ENCODE measurements at regions not wholly inside any gene's neighbourhood (a gene's known extent, or its start where the extent isn't known, plus 50 kb on each side); places are given as distances from the start of the nearest gene placed in this dataset.
"Not testable (repeated sequence)": the region's sequence is repeated elsewhere in the genome, so short reads cannot be mapped to it uniquely, and the experiment has no call there.

DNA sequence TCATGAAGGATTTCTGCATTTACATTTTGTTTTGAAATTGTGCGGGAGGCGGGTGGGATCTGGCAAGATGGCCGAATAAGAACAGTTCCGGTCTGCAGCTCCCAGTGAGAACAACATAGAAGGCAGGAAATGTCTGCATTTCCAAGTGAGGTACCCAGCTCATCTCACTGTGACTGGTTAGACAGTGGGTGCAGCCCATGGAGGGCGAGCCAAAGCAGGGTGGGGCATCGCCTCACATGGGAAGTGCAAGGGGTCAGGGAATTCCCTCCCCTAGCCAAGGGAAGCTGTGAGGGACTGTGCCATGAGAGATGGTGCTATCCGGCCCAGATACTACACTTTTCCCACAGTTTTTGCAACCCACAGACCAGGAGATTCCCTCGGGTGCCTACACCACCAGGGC, 215.0 kb upstream of the USP24 start:
- not testable (repeated sequence) for DNase-seq (ENCODE audit: low read depth)

DNA sequence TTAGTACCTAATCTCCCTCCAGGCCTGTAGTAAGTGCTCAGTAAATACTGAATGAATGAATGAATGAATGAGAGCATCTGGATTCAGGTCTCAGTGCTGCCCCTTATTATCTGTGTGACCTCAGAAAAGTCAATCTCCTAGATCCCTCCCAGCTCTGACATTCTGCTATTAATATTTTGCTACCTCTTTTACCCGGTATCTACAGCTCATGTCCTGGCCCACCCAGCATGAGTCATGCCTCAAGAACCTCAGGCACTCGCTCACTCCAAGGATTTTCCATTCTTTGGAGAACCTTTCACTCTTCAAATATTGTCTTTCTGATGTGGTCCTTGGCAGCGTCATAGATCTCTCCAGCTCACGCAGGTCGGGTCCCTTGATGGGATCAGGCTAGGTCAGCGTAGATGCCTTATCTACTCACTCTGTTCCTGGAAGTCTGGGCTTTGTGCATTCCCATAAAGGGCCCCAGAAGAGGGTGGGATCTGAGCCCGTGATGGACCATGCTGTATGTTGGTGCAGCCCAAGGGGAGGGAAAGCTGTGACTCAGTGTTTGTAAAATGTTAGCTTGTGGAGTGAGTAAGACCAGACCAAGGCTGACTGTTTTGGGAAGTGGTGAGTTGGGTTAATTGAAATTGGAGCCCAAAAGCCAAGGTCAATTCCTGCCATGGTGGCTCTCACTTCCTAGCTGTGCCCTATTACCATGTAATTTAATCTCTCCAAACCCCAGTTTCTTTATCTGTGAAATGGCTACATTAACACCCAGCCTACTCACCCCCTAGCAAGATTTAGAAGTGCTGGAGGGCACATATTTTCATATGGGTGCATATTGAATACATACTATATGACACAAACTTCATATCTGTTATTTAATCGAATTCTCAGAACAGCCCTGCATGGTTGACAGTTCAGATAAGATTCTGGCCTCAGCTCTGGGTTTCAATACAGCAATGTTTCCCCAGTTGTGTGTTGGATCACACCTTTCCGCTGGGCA, 214.1 kb upstream of the USP24 start:
- DNase-seq (ENCODE audit: low read depth) = peak; percentile 85

DNA sequence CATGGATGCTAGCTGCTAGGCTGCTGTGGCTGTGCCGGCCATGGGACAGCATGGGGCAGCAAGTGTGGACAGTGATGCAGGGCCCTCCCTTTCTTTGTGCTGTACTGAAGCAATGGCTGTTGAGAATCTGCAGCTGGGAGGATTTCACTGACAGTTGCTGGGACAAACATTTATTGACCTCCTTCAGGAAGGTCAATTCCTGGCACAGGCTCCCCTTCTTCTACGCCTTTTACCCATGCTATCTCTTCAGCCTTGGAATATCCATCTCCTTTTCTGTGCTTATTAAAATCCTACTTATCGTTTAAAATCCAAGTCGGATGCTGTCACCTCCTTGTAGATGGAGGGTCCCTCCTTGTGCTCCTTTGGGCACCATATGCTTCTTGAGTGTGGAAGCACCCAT, 213.1 kb upstream of the USP24 start:
- DNase-seq (ENCODE audit: low read depth) = no peak

DNA sequence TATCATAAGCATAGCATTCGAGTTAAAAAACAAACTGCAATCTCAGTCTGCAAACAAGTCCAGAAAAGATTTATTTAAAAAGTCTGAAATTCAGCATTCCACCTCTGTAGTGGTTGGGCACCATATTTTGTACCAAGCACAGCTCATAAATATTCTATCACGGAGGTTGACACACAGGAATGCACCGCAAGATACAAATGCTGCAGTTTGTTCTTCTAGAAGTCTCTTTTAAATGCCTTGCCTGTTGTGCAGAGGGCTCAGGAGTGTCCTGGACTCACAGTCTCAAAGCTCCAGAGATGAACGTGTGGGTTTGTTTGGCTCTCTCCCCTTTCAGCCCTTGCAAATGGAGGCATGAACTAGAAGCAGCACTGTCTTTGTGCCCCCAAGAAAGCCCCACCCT, 212.4 kb upstream of the USP24 start:
- DNase-seq (ENCODE audit: low read depth) = no peak

DNA sequence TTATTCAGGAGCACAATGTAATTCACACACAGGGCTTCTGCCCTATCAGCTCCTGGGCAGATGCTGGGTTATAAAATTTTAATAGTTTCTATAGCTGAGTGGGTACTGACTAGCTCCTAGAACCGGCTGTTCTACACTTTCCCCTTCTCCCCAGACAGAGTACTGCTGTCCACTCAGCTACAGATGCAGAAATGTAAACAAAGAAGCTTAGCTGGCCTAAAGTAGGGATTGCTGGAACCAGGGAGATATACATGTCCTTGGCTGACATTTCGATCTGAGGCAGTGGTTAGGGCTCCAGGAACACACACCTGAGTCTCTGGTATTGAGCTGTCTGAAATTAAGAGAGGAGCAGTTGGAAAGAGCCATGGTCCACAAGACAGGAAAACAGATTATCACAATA, 211.5 kb upstream of the USP24 start:
- DNase-seq (ENCODE audit: low read depth) = no peak

DNA sequence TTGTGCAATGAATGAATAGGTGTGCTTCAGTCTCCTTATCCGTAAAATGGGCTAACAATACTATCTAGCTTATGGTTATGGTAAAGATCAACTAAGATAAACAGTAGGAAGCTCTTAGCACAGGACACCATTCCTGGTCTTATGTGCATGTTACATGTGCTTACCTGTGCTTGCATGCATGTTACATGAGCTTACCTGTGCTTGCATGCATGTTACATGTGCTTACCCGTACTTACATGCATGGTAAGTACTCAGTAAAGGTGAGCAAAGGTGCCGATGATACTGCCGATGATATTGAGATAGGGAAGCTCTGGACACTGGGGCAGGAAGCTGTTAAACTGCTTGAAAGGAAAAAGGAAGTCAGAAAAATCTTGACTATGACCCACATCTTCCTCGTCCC, 211.0 kb upstream of the USP24 start:
- DNase-seq (ENCODE audit: low read depth) = no peak

DNA sequence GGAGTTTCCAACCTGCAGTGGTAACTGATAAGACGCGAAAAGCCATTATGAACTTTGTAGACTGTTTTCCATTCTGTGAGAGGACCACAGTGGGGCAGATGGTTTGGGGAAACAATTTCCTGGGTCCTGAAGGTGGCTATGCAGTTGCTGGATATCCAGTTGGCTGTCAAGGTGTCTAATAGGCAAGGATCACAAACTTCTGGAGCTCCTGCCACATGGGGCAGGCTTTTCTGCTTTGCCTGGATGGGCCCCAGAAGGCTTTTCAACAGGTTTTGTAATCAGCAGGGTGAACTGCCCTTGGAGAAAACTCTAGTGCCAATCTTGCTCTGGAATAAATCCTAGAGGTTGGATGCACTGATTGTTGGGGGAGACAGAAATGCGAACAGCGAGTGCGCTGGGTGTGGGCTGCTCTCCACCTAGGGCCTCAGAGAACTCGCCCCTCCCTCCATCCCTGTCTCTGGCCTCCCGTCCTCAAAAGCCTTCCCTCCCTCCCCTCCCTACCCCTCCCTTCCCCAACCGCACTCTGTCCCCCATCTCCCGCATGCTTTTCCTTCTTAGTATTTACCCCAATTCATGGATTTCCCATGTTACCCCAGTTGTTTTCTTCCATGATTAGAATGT, 210.3 kb upstream of the USP24 start:
- DNase-seq (ENCODE audit: low read depth) = no peak

DNA sequence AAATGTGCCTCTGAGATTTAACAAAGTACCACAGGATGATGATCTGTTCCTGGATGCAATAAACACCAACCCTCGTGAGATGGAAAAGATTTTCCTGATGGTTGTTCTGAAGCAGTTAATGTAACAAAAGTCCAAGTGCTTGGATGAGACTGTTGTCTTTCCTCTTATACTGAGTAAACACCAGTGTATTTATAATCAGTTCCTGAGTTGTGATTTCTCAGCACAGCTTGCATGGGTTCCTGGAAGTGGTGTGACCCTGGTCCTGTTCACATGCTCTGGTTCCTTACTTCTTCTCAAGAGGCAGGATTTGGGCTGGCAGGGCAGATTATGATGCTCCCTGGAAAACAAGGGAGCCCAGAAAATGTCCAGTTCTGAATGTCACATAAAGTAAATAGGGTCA, 208.2 kb upstream of the USP24 start:
- no peak for DNase-seq (ENCODE audit: low read depth)

DNA sequence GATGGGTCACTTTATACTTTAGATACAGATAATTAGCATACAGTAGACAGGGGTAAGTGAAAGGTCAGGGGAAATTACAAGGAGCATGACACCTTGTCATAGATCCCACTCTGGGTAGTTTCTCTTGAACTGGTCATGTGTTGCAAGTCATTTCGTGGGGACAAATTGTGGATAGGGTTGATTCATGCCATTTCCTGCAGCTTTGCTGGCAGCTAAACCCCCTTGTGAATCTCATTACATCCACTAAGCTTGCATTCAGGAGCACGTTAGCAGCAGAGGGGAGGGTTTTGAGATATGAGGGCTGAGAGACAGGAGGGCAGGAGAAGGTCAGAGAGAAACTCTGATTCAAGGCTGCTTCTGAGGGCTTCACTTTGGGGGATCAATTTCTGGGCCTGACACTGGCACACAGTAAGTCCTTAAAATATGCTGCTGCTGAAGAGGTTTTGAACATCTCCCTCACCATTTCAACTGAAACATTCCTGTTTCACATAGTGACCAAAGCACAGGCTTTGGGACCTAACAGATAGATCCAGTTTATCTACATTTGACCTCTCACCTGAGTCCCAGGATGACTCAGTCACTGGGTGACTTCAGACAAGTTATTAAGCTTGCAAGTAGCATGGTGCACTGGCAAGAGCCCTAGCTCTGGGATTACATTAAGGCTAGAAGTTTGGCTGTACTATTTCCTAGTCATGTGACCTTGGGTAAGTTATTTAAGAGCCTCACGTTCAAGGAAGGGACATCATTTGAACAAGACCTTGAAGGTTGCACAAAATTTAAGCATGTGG, 206.0 kb upstream of the USP24 start:
- no peak for DNase-seq (ENCODE audit: low read depth)

DNA sequence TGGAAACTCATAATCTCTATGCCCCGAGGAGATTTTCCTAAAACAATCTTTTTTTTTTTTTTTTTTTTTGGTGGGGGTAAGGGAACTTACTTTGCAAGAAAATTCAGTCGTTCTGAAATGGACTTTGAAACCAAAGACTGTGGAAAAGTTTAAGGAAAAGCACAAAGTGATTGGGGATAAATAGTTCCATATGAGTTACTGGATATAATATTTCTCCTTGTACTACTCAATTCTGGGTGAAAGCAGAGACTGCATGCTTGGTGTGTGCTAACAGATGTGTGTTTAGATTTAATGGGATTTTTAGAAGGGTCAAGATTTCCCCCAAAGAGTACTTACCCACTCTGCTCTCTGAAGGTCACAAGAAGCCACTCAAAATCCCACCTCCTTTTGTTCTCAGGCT, 204.9 kb upstream of the USP24 start:
- DNase-seq (ENCODE audit: low read depth) = no peak

DNA sequence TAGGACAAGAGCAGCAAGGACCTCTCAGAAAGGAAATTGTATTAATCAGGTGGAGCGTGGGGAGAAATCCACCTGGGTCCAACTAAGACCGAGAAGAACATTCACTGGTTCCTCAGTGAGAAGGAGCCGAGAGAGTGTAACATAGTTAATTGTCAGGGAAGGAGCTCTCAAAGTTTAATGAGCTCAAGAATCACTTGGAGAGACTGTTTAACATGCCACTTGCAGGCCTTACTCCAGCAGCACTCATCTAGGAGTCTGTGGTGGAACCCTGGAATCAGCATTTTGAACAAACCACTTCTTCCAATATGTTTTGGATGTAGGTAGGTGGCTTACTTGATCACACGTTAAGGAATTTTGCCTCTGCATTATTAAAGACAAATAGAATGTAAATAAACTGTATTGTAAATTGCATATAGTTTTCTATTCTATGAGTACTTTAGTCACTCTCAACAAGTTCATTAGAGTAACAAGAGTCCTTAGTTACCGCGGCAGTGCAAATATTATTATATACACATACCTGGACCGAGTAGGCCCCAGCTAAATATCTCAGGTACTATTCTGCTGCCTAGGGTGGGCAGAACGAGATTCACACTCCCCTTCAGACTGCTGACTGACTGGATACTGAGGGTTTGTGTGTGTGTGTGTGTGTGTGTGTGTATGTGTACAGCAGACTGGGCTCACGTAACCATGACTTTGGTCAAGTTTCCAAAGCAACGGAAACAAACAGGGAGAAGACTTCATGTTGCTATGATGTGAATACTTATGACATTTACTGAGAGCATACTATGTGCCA, 203.2 kb upstream of the USP24 start:
- no peak for DNase-seq (ENCODE audit: low read depth)

DNA sequence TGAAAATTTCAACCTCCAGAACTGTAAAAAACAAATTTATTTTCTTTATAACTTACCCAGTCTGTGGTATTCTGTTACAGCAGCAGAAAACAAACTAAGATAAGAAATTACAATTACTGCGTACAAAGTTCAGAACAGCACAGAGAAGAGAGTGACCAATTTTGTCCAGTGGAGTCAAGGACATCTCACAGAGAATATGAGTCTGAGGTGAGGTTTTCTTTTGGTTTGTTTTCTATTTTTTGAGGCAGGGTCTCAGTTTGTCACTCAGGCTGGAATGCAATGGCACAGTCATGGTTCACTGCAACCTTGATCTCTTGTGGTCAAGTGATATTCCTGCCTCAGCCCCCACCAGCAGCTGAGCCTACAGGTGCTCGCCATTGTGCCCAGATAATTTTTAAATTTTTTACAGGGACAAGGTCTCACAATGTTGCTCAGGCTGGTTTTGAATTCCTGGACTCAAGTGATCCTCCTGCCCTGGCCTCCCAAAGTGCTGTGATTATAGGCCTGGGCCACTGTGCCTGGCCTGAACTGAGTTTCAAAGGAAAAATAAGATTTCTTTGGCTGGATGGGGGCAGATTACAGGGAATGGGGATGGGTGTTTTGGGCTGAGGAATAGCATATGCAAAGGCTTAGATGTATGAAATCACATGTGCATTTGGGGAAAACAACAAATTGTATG, 201.1 kb upstream of the USP24 start:
- DNase-seq (ENCODE audit: low read depth) = no peak

DNA sequence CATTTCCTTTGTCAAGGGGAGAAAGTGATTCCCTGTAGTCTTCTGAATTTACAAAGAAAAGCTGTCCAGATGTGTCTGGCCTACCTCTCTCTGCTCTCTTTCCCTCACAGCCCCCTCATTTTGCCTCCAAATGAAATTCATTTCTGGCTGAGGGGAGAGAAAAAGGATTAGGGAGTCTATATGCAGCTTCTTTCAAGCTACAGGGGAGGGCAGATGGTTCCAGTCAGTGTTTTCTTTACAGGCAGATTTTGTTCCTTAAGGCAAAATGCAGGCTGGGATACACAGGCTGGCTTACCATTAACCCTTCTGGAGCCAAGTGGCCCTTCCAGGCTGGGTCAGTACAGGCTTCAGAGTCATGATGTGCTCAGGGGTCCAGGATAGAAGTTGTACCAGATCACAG, 198.1 kb upstream of the USP24 start:
- no peak for DNase-seq (ENCODE audit: low read depth)

DNA sequence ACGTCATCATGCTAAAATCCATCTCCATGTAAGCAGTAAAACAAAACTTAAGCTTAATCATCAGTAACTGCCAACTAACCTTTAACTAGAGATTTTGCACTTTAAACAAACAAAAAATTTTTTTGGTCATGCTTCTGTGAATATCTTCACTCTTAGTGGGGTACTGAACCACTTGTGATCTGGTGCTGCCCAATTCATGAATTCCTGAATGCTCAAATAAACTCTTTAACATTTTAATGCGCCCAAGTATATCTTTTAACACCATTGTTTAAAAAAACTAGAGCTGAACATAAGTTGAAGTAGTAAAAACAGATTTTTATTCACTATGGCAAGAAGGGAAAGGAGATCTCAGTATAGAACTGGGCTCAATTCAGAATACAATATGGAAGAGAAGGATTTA, 196.9 kb upstream of the USP24 start:
- DNase-seq (ENCODE audit: low read depth) = no peak

DNA sequence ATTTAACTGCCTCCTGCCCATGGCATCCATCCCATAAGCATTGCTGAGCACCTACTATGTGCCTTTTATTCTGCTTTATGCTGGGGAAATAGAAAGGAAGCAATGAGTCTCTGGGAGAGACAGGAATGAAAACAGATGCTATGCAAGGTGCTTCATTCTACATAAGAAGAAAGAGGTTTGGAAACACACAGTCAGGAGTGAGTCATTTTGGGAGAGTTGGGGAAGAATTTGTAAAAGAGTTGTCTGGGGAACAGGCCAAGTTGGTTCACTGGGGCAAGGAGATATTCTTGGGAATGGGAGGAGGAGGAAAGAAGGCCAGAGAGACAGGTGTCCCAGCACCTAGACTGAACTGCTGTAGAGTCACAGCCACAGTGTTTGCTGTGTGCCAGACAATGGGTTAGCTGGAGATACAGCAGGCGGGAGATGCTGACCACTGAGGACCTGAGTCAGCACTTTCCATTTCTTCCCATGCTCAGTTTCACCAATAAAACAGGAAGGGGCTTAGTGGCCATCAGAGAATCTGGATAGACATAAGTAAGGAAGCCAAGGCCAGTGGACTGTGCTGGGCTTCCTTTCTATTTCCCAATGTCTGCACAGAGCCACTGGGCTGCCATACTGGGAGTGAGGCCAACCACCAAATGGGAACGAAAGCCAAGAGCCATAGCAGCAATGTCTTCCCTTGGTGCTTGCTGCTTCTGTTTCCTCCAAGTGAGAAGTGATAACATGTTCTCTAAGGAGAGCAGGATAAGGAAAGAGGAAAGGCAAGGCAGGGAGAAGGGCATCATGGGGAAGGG, 187.7 kb upstream of the USP24 start:
- no peak for DNase-seq (ENCODE audit: low read depth)

DNA sequence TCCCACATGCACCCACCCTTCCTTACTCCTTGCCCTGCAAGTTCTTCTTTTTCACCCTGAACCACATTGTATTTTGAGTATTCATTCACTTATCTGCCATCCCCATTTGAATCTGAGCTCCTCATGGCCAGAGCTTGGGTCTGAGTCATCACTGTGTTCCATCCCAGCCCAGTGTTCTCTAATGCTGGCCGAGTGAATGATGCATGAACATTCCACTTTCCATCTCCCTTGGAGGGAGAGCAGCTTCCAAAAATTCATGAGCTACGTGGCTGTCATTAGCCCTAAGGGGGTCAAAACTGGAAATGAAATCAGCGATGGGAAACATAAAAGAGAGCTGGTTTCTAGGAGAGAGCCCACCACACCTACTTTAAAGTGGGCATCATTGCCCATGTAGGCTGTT, 187.0 kb upstream of the USP24 start:
- peak; percentile 15 for DNase-seq (ENCODE audit: low read depth)

DNA sequence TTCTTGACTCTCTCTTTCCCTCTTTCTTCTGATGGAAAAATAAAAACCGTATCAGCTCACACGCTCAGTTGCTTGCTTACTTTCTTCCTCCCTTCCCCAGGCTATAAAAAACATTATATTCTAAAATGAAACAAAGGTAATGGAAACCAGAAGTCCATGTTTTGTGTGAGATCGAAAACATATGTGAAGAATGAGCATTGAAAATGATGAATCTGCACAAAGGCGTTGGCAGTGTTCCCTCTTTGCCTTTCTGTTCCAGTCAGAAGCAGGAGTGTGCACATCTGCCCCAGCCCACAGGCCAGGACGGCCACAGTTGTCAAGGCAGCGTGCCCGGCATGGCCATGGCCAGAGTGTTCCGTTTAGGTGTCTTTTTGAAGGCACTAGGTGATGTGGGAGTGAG, 185.3 kb upstream of the USP24 start:
- no peak for DNase-seq (ENCODE audit: low read depth)

DNA sequence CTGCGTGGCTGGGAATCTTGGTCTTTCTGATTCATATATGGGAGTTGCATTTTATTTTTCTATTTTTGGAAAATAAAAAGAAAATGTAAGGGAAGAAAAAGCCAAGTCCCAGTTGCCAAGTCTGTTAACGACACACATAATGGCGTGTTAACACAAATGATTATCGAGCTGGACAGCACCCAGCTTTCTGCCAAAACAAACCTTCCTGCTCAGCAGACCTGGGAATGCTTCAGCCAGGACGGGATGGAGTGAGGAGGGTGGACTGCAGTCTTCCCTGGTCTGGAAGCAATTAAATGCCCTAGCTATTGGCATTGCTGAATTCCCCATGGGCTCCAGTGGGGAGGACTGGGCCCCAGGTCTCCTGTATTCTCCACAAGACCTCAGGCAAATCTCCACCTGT, 184.2 kb upstream of the USP24 start:
- DNase-seq (ENCODE audit: low read depth) = no peak

DNA sequence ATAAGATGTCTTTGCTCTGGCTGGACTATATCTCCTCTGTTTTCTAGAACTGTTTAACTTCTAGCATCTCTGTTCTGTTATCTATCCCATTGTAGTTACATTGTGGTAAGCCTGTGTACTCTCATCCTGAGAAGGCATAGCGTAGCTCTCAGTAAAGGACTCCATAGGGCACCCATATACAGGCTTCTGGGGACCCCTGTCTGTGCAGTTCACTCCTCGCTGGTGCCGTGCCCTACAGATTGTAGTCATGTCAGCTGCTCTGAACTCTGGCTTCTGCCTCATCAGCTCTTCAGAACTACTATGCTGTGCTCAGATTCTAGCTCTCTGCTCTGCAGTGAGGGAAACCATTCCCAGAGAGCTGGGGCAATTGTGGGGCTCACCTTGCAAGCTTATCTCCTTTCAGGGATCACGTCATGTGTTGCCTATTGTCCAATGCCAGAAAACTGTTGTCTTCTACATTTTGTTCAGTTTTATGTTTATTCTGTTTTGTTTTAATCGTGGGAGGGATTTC, 181.3 kb upstream of the USP24 start:
- DNase-seq (ENCODE audit: low read depth) = no peak

DNA sequence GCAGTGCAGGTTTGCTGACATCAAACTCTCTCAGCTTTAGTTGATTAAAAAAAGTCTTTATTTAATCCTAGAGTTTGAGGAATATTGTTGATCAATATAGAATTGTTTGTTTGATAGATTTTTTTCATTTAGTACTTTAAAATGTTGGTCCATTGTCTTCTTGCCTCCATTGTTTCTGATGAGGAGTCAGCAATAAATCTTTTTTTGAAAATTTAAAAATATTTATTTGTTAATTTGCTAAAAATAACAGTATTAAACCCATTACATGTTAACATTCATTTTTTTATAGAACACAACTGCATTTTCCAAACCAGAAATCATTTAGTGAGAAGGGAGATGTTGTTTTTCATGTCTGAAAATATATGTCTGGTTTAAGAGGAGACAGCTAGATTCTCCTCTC, 173.8 kb upstream of the USP24 start:
- no peak for DNase-seq (ENCODE audit: low read depth)
